ENCODE measurements at regions not wholly inside any gene's neighbourhood (a gene's known extent, or its start where the extent isn't known, plus 50 kb on each side); places are given as distances from the start of the nearest gene placed in this dataset.

- TF ChIP-seq CTCF (conservative IDR thresholded peaks at IDR 0.05 in 1 of 2, IDR thresholded peaks at IDR 0.05 in 1 of 2; ENCODE audit: extremely low read depth in 1 of 2, insufficient read depth in 1 of 2, low read depth in 1 of 2, low read length in 2 of 2) (no peak), EZH2 (IDR thresholded peaks at IDR 0.05; ENCODE audit: borderline replicate concordance, low read length) (no peak)
These were observed 239.1 kb downstream of the SCG2 start for GRCh38 chr2:223363085-223363484.

All from mammary epithelial cell (primary cell).